ENCODE measurements at regions not wholly inside any gene's neighbourhood (a gene's known extent, or its start where the extent isn't known, plus 50 kb on each side); places are given as distances from the start of the nearest gene placed in this dataset.

- TF ChIP-seq CTCF (IDR thresholded peaks at IDR 0.05) (no peak), POLR2A (IDR thresholded peaks at IDR 0.05) (no peak)
Measured at GRCh38 chr4:23976423-23976822, 86.6 kb upstream of the PPARGC1A start.
